ENCODE measurements at regions not wholly inside any gene's neighbourhood (a gene's known extent, or its start where the extent isn't known, plus 50 kb on each side); places are given as distances from the start of the nearest gene placed in this dataset.
"Not testable (repeated sequence)": the region's sequence is repeated elsewhere in the genome, so short reads cannot be mapped to it uniquely, and the experiment has no call there.

DNA sequence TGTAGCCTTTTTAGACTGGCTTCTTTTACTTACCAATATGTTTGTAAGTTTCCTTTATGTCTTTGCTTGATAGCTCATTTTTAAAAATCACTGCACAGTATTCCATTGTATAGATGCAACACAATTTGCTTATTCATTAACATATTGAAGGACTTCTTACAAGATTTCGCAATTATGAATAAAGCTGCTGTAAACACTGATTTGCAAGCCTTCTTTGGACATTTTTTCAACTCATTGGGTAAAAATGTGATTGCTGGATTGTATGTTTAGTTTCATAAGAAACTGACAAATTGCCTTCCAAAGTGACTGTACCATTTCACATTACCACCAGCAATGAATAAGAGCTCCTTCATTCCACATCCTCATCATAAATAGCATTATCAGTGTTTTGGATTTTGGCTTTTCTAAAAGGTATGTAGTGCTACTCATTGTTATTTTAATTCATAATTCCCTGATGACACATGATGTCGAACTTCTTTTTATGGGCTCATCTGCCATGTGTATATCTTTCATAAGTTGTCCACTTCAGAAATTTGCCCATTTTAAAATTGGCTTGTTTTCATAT is 80.7 kb downstream of the TFAP2B start:
- no peak for DNase-seq

DNA sequence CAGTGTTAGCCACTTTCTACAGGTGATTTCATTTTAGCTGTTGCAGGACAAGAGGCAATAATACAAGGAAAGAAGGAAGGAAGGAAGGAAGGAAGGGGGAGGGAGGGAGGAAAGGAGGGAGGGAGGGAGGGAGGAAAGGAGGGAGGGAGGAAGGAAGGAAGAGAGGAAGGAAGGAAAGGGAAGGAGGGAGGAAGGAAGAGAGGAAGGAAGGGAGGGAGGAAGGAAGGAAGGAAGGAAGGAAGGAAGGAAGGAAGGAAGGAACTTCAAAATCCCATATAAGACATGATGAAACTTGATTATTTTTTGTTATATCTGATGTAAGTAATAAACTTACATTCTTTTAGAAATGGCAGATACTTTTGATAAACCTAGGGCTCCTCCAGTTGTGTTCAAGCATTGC is 83.6 kb downstream of the TFAP2B start:
- DNase-seq: no peak

DNA sequence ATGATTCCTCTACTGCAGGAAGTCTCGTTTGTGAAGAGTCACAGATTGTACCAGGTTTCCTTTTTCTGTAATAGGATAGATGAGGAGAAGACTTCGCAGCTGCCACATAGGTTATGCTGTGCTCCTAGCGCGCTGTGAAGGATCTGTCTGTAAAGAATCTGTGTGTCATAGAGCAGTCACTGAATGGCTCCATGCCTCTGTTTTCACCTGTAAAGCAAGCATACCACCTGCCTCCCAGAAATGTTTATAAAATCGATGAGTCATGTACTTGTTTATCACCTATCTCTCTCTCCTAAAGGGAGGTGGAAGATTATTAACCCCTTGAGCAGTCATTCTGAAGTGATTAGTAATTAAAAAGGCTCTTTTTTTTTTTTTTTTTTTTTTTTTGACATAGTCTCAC is 86.6 kb downstream of the TFAP2B start:
- no peak for DNase-seq

DNA sequence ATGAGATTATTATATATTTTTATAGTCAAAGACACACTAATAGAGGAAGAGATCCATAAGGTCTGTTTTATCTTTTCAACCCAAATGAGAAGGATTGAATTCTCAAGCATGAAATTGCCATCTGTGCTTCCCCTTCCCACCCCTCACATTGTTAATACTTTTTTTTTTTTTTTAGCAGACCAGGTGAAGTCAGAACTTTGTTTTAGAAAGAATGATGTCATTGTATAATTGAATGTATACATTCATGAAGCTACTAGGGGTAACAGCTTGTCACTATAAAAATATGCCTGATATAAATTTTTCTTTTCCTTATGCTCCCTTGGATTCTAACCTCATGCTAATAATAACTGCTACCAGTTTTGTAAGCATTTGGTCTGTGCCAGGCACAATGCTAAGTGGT is 88.9 kb downstream of the TFAP2B start:
- no peak for DNase-seq

DNA sequence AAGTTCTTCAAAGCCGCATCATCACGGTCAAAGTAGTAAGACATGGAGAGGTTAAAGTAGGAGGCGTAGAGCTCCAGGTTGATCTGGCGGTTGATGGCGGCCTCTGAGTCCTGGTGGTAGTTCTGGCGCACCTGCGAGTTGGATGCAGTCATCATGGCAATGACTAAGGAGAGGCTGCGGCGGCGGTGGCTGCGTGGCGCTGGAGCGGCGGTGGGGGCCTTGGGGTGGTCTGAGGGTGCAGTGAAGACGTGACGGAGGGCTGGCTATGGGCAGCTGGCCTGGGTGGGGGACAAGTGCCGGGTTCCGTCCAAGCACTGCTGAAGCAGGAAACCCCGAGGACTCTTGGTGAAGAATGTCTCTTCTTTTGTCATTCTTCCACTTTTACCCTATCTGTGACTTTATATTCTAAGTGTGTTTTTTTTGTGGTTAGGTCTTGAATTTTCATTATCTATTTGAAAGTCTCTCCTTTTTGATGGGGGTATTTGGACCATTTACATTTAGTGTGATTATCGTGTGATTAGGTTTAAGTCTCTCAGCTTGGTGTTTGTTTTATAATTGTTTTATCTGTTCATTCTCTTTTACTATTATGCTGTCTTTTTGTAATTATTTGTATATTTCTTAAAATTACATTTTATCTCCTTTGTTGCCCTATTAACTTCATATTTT is 94.6 kb downstream of the TFAP2B start:
- DNase-seq: no peak

DNA sequence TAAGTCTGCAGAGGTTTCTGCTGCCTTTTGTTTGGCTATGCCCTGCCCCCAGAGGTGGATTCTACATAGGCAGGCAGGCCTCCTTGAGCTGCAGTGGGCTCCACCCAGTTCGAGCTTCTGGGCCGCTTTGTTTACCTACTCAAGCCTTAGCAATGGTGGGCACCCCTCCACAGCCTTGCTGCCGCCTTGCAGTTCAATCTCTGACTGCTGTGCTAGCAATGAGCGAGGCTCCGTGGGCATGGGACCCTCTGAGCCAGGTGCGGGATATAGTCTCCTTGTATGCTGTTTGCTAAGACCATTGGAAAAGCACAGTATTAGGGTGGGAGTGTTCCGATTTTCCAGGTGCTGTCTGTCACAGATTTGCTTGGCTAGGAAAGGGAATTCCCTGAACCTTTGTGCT is 102.7 kb downstream of the TFAP2B start:
- DNase-seq: not testable (repeated sequence)

DNA sequence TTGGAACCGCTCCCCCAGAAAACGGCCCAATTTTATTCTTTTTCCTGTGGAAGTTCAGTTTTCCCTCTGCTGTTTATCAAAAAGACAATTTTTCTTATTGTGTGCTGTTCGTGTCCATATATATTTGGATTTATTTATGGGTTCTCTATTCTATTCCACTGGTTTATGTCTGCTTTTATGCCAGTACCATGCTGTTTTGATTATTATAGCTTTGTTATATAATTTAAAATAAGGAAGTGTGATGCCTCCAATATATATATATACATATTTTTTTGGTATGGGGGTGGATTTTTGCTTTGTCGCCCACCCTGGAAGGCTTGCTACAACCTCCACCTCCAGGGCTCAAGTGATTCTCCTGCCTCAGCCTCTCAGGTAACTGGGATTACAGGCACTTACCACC is 103.3 kb downstream of the TFAP2B start:
- DNase-seq: no peak

DNA sequence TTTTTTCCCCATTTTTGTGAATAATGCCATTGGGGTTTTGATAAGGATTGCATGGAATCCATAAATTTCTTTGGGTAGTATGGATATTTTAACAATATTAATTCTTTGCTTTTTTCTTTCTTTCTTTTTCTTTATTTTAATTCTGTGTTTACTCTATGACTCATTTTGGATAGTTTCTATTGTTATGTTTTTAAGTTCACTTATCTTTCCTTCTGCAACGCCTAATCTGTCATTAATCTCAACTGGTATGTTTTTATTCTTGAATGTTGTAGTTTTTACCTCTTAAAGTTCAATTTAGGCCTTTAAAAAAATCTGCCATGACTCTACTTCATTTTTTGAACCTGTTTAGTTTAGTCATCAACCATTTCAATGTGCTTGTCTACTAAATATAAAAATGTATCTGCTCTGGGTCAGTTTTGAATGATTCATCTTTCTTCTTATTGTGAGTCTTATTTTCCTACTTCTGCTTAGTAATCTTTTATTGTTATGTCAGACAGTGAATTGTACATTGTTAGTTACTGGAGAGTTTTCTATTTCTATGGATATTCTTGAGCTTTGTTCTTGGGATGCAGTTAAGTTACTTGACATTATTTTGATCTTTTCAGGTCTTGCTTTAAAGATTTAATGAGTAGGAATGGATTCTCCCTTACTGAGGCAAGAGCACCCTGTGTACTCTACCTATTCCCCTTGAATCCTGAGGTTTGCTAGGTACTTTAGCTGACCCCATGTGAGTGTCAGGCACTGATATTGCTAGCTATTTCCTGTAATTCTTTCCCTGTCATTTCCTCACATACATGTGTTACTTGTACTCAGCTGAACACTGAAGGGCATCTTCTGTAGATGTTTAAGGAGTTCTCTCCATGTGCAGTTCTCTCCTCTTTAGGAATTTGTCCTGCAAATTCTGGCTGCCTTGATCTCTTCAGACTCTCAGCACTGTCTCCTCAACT is 104.2 kb downstream of the TFAP2B start:
- no peak for DNase-seq

DNA sequence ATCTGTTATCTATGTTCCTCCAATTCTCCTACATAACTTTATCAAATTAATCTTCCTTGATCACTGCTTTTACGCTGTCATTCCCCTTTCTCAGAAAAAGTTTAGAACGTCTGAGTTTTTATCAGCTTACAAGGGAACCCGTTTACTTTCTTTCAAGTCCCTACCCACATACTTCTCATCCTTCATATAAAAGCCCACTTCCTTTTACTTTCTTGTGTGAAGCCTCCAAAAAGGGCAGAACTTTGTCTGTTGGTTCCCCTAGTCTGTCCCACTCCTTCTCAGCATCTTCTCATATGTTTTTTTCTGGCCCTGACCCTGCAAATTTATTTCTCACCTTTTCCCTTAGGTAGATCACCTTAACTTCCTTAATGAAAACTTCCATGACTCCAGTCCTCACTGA is 106.1 kb downstream of the TFAP2B start:
- no peak for DNase-seq

DNA sequence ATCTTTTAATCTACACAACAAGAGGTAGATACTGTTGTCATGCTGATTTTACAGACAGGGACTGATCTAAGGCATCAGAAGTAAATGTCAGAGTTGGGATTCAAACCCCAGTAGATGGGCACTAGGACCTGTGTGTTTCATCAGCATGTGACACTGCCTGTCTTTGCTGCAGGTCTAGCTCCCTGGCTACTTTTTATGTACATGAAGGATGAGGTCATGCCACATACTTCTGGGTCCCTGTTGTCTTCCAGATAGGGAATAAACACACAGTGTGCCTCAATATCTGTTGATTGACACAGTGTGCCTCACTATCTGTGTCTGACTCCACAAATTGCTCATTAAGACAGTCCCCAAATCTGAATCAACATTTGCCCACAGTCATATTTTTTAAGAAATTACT is 106.9 kb downstream of the TFAP2B start:
- no peak for DNase-seq

DNA sequence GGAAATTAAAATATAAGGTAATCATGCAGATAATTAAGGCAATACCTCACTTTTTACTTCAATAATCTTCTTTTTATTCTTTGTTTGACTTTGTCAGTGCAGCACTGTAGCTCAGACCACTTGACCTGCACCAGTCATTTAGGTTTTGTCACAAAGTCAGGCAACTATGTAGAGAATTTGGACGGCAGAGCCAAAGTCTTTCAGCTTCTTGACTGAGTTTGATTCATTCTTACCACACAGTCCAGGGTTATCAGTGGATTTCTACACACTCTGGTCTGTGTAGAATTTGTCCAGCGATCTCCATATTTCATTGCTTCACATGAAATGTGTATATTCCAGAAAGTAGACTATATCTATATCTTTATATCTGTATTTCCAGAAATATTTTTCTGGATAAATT is 107.3 kb downstream of the TFAP2B start:
- no peak for DNase-seq

DNA sequence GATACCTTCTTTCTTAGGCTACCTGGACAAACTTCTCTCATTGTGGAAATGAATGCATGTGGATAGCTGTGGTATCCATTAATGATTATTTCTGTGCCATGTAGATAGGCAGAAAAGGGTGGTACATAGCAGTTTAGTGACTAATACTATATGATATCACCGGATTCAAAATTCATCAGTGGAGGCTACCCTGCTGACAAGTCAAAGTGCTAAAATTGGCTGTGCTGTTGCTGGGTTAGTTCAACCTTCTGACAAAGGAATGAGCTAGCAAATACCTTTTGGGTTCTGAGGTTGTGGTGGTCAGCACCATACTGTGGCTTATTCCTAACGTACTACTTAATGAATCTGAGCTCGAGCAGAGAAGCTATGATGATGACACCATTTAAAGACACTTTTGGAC is 109.1 kb downstream of the TFAP2B start:
- no peak for DNase-seq

DNA sequence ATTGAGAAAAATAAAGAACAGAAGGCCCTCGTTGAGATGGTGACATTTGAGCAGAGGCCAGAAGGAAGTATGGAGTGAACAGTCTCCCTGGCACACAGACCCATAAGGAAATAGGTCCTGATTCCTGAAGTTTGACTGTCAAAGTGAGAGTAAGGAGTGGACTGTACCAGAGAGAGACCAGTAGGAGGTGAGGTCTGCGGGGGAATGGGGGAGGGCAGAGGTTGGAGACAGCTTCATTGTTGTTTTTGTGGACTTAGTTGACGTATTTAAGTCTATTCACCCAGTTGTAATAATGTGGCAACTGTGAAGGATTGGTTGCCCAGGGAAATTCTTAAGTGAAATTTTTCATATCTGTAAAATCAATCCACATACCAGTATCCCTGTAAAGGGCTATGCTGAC is 110.7 kb downstream of the TFAP2B start:
- no peak for DNase-seq

DNA sequence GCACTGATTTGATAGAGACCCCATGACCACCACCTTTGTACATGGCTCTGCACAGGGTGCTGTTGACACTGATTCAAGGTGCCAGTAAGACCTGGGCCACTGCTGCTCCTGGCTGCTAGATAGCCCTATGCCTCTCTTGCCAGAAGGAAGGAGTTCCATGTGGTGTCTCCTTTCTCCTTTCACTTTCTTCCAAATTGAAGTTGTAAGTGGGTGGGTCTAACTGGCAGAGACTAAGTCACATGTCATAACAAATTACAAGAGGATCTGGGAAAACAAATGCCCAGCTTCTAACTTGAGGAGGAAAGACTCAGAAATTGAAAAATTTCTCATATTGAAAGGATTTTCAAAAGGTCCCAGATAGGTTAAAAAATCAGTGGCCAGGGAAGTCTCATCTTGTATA is 116.8 kb downstream of the TFAP2B start:
- DNase-seq: peak; percentile 9

DNA sequence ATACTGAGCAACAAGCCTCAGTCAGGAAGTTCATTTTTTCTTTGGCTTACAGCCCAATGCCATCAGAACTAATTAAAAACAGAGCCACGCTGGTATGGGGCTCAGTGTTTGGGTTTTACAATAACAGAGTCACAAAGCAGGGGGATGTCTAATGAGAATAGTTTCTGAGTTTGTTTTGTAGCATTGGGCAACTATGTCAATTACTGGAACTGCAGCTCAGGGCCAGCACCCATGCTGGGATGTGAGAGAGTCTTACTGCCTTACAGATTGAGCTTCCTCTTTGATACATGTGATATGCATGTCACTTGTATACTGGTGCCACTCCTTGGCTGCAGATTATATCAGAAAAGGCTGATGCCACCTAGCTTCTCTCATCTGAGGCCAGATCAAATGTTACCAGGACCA is 117.6 kb downstream of the TFAP2B start:
- peak; percentile 44 for DNase-seq

DNA sequence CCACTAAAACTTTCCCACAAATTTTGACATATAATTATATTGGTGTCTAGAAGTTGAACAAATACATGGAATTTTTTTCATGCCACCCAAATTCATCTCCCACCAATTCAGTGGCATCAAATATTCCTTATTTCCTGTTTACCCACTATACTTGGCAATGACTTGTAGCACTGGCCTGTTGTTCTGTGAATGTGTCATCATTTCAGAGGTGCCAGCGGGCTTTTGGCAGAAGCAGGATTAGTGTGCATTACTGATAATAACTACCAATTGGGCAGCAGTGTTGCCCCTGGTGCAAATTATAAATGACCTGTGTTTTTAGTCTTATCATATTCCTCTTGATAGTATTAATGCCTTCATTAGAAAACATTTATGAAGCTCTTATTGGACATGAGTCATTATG is 121.3 kb downstream of the TFAP2B start:
- DNase-seq: no peak

DNA sequence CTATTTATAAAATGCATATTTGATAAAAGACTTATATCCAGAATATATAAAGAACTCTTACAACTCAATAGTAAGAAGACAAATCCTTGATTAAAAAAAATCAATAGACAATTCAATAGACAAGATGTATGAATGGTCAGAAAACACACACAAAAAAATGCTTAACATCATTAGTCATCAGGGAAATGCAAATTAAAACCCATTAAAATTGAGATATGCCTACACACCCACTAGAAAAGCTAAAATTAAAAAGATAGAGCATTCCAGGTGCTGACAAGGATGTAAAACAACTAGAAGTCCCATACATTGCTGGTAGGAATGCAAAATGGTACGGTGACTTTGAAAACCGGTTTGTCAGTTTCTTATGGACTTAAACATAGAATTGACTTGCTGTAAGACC is 127.1 kb downstream of the TFAP2B start:
- no peak for DNase-seq

DNA sequence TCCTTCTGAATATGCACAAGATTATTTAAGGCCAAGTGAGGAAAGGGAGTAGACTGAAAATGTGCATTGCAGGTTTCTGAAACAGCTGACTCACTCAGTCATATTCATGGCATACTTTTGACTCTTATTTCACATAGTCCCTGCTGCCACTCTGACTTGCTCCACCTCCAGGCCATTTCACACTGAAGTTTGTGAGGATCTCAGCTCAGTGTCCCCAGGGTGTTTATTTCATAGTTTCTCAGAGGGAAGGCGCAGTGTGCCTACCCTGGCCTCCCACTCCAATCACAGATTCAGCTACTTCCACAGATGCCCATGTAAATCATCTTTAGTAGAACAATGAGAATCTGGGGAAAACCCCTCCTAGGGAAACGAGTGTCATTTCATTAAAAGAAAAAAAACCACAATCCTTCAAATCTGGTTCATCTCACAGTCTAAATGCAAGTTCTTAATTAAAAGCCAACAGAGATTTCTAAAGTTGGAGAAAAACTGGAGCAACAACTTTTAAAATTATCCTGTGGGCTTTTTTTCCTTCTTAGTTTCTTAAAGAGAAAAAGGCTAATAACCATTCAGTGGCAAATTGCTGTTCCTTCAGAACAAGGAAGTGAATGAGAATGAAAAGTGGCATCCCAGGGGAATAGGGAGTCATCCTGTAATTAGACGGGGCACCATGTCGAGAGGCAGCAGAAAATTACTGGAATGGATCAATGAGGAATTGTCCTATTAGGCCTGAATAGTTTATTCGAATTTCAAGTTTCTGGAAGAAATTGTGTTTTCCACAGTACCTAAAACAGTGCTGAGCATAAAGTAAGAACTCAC is 133.6 kb downstream of the TFAP2B start:
- no peak for DNase-seq

DNA sequence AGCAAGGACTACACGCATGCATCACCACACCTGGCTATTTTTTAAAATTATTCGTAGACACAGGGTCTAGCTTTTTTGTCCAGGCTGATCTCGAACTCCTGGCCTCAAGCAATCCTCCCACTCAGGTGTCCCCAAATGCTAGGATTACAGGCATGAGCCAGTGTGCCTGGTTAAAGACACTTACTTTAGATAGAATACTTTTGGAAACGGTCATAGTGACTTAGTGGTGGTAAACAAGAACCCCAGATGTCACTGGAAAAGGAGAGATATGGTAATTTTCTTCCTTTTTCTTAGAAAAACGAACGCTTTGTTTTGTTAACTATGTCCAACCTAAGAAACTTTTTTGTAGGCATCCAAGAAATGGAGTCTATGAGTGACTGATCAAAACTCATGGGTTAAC is 137.3 kb downstream of the TFAP2B start:
- no peak for DNase-seq

DNA sequence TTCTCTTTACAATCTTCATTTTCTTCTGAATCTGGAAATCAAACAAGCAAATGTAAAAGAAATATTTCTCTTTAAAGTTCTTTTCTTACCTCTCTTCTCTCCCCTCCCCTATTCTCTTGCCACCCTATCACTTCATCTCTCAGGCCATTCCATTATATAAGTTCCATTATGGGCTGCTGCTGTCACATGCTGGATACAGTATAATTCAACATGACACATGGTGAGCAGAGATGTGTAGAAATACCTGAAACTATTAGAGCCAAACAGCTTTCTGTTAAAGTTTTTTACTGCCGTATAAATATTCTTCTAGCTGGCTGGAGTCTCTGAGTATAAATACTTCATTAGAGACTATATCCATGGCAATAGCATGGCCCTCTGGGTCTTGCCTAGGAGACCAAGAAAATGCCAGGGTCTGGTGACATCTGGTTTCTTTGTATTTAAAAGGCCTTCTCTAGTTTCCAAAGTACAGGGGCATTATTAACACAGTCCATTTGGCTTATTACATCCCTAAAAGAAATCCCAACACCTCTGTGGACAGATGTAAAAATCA is 139.6 kb downstream of the TFAP2B start:
- no peak for DNase-seq

DNA sequence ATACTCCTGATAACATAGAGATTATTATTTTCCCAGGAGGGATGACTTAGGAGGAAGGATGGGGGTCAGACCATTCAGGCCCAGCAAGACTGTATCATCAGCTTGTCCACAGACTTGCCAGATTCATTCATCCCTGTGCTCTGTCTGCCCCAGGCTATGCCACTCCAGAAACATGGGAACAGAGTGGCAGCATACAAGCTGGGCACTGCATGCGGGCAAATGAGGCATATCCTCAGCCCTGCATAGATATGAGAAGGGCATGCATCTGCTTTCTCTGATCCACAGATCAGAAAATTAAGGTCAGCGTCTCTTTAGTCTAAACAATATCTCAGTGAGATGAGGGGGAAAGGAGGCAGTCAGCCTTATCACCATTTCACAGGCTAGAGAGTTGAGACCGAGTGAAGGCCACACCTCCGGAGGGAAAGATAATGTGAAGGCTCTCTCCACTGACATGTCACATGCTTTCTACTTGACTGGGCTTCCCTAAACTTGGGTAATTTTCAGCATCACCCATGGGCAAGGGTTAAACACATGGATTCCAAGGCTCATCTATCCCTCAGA is 140.5 kb downstream of the TFAP2B start:
- DNase-seq: no peak

DNA sequence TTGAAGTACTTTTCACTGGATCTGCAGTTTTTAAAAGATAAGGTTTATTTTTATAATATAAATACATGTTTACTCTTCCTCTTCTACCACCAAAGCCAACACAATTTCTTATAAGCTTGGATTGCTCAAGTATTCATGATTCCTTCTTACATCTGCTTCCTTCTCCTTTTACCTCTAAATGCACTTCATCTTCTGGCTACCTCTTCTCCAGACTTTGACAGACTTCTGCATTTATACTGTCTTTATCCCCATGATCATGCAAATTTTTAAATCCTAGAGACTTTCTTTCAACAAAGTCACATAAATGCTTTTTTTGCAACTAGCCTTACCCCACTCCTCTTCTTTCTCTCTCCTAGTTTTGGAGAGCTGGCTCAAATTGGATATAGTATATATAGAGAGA is 142.9 kb downstream of the TFAP2B start:
- DNase-seq: no peak
